ENCODE measurements at regions not wholly inside any gene's neighbourhood (a gene's known extent, or its start where the extent isn't known, plus 50 kb on each side); places are given as distances from the start of the nearest gene placed in this dataset.

GRCh38 chr12:24553259-24553658 lies 395.6 kb downstream of the BCAT1 start:
- Histone ChIP-seq H3K9me3 (ENCODE audit: control insufficient read depth in 1 of 2, insufficient read depth in 1 of 2, low read depth in 1 of 2, low read length in 2 of 2) (peaks cover 14 to 23% of the 10 kb centered on the region in 2 experiments; a peak in 2 of 4 replicates), H3K36me3 (ENCODE audit: control insufficient read depth in 1 of 2, insufficient read depth in 2 of 2, low read length in 2 of 2) (no peaks in the 10 kb centered on the region), H3K79me2 (ENCODE audit: insufficient read depth, low read length) (no peaks in the 10 kb centered on the region), H3K27ac (ENCODE audit: low read depth, low read length) (no peak overlapping the region), H2AFZ (ENCODE audit: low read depth, low read length, poor library complexity, severe bottlenecking) (no peak overlapping the region), H3K9ac (ENCODE audit: low read length) (no peak overlapping the region), H3K4me2 (ENCODE audit: low read length) (no peak overlapping the region), H3K9me2 (ENCODE audit: insufficient read depth) (no peaks in the 10 kb centered on the region), H4K20me1 (ENCODE audit: insufficient read depth) (no peaks in the 10 kb centered on the region), H3K4me1 (ENCODE audit: control insufficient read depth in 1 of 2, insufficient read depth in 2 of 2, low read length in 2 of 2) (no peaks in the 10 kb centered on the region), H3K27me3 (ENCODE audit: insufficient read depth, low read length) (no peaks in the 10 kb centered on the region), H3K4me3 (replicated peaks in 1 of 2; ENCODE audit: low read depth in 1 of 2, low read length in 2 of 2) (no peak overlapping the region)
- intact Hi-C loops (cut with micrococcal nuclease), result no loop called here
- RAD21 ChIA-PET (ENCODE audit: low non-redundant PET in 1 of 2, low total read pairs in 2 of 2, uncharacterized antibody in 2 of 2, unreplicated experiment in 2 of 2), result no interaction called here
- CTCF ChIA-PET, result no interaction called here
- POLR2A ChIA-PET, result no interaction called here
- no peak for TF ChIP-seq ZFX (IDR thresholded peaks at IDR 0.05)
- no peak for TF ChIP-seq SIN3A (IDR thresholded peaks at IDR 0.05; ENCODE audit: low read depth)
- TF ChIP-seq ZBTB33 (IDR thresholded peaks at IDR 0.05; ENCODE audit: extremely low read depth, insufficient replicate concordance, low read length), result no peak
- TF ChIP-seq ATF3 (IDR thresholded peaks at IDR 0.05), result no peak
- TF ChIP-seq MAX (IDR thresholded peaks at IDR 0.05), result no peak
- TF ChIP-seq ELF1 (IDR thresholded peaks at IDR 0.05; ENCODE audit: borderline replicate concordance, low read depth), result no peak
- TF ChIP-seq ZNF274 (IDR thresholded peaks at IDR 0.05; ENCODE audit: low read depth, low read length), result no peak
- no peak for TF ChIP-seq FOSL1 (IDR thresholded peaks at IDR 0.05; ENCODE audit: low read depth)
- DNase-seq (ENCODE audit: low read depth, low spot score) (no peak), ATAC-seq (no peak)
- no TSS peak for BruUV-seq (replicated peaks)

All from HCT116 (cell line).